Thoracic aorta (tissue), 2 donors: ENCODE measurements at regions not wholly inside any gene's neighbourhood (a gene's known extent, or its start where the extent isn't known, plus 50 kb on each side); places are given as distances from the start of the nearest gene placed in this dataset.

Source experiments
- ATAC-seq: fragments of 150-250 bp; one replicate; pipeline ENCODE4 v1.8.0; 2017; ENCODE audit warnings: low read depth; ENCODE audit not compliant: insufficient number of reproducible peaks, low FRiP score
- DNase-seq: peaks from one replicate; pipeline ENCODE4 v3.0.0-alpha.2; 2020; ENCODE audit warnings: low spot score
- H3K27ac ChIP-seq, 2 donors: fragments of 200-600 bp; sonication (generic); 1 replicate in 1 of 2; 2 replicates in 1 of 2; pipeline ENCODE4 v1.5.1; 2016; ENCODE audit warnings: mild to moderate bottlenecking in 2 of 2, moderate library complexity in 2 of 2
- H3K27me3 ChIP-seq: fragments of 200-600 bp; sonication (generic); replicated peaks from 2 replicates; pipeline ENCODE4 v1.6.0; 2016; ENCODE audit warnings: mild to moderate bottlenecking; ENCODE audit not compliant: insufficient read depth
- H3K36me3 ChIP-seq: fragments of 200-600 bp; sonication (generic); one replicate; pipeline ENCODE4 v1.5.1; 2016
- H3K4me1 ChIP-seq, 2 donors: fragments of 200-600 bp; sonication (generic); 1 replicate in 1 of 2; 2 replicates in 1 of 2; pipeline versions ENCODE4 v1.5.1 to v1.6.0; 2016; ENCODE audit warnings: low read depth in 2 of 2, mild to moderate bottlenecking in 1 of 2; ENCODE audit not compliant: control insufficient read depth in 1 of 2
- H3K4me3 ChIP-seq: fragments of 200-600 bp; sonication (generic); 2 replicates; pipeline ENCODE4 v1.5.1; 2016; ENCODE audit warnings: mild to moderate bottlenecking
- H3K9me3 ChIP-seq: fragments of 200-600 bp; sonication (generic); 2 replicates; pipeline ENCODE4 v1.5.1; 2016
- TF ChIP-seq, protein P1 (sequence below): fragments of 200-600 bp; sonication (generic); IDR thresholded peaks from one replicate; pipeline ENCODE4 v1.5.1; 2019; ENCODE audit warnings: antibody characterized with exemption

DNA sequence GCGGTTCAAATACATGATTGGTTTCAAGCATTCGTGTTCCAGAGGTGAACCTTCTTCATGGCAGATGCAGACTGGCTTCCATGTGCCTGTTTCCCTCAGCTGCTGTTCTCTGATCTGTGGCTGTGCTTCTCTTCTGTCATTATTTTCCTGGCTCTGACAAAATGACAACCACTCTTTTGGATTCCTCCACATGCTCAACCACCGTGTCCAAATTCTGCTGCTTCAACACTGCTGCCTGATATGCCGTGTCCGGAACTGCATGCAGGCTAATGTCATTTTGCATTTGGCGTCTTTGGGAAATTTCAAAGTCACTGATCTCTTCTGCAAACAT, 368.7 kb upstream of the ZNF608 start:
- DNase-seq: no peak
- Histone ChIP-seq H3K27ac (no peak overlapping the region), H3K9me3 (no peaks in the 10 kb centered on the region), H3K27me3 (no peaks in the 10 kb centered on the region), H3K36me3 (no peaks in the 10 kb centered on the region), H3K4me3 (no peak overlapping the region), H3K4me1 (peaks cover 0 to 1% of the 10 kb centered on the region in 2 donors)
- ATAC-seq: no peak
- TF ChIP-seq, protein P1, sequence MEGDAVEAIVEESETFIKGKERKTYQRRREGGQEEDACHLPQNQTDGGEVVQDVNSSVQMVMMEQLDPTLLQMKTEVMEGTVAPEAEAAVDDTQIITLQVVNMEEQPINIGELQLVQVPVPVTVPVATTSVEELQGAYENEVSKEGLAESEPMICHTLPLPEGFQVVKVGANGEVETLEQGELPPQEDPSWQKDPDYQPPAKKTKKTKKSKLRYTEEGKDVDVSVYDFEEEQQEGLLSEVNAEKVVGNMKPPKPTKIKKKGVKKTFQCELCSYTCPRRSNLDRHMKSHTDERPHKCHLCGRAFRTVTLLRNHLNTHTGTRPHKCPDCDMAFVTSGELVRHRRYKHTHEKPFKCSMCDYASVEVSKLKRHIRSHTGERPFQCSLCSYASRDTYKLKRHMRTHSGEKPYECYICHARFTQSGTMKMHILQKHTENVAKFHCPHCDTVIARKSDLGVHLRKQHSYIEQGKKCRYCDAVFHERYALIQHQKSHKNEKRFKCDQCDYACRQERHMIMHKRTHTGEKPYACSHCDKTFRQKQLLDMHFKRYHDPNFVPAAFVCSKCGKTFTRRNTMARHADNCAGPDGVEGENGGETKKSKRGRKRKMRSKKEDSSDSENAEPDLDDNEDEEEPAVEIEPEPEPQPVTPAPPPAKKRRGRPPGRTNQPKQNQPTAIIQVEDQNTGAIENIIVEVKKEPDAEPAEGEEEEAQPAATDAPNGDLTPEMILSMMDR: no peak

GRCh38 chr5:125117566-125117965, 371.1 kb upstream of the ZNF608 start:
- Histone ChIP-seq H3K27ac (no peak overlapping the region), H3K36me3 (no peaks in the 10 kb centered on the region), H3K27me3 (no peaks in the 10 kb centered on the region), H3K4me3 (no peak overlapping the region), H3K9me3 (no peaks in the 10 kb centered on the region), H3K4me1 (no peaks in the 10 kb centered on the region)
- no peak for DNase-seq
- TF ChIP-seq, protein P1: no peak
- ATAC-seq: no peak

GRCh38 chr5:125120012-125120411, 373.6 kb upstream of the ZNF608 start:
- ATAC-seq: no peak

GRCh38 chr5:125125031-125125823, 378.8 kb upstream of the ZNF608 start:
- Histone ChIP-seq H3K27me3 (no peaks in the 10 kb centered on the region), H3K4me1 (no peaks in the 10 kb centered on the region), H3K27ac (no peak overlapping the region), H3K36me3 (no peaks in the 10 kb centered on the region), H3K9me3 (no peaks in the 10 kb centered on the region), H3K4me3 (no peak overlapping the region)
- no peak for ATAC-seq
- DNase-seq: no peak
- TF ChIP-seq, protein P1: no peak

More at GRCh38 chr5:125120012-125120411, 373.6 kb upstream of the ZNF608 start:
- TF ChIP-seq, protein P1: no peak
- no peak overlapping the region for H3K27ac ChIP-seq
- no peak for DNase-seq
- H3K9me3 ChIP-seq: no peaks in the 10 kb centered on the region
- H3K27me3 ChIP-seq: no peaks in the 10 kb centered on the region
- no peaks in the 10 kb centered on the region for H3K36me3 ChIP-seq
- no peak overlapping the region for H3K4me3 ChIP-seq
- H3K4me1 ChIP-seq: no peaks in the 10 kb centered on the region

DNA sequence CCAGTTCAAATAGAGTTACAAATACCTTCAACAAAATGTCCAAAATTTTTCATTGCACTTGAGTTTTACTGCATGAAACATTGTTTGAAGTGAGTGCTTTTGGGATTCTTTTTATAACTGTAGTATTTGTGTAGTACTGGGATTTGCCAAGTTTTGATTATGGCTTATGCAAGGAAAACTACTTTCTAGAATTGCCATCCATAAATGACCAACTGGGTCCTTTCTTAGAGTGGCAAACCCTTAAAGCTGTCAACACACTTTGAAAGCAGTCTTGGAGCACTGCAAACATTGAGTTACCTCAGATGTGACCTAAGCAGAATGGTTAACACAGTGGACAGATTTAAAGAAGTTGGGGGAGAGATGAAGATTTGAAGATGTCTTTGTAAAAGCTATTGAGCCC, 379.6 kb upstream of the ZNF608 start:
- no peak for ATAC-seq
- H3K27me3 ChIP-seq: no peaks in the 10 kb centered on the region
- H3K27ac ChIP-seq: no peak overlapping the region
- TF ChIP-seq, protein P1: no peak
- no peaks in the 10 kb centered on the region for H3K4me1 ChIP-seq
- no peak overlapping the region for H3K4me3 ChIP-seq
- no peaks in the 10 kb centered on the region for H3K9me3 ChIP-seq
- DNase-seq: no peak
- no peaks in the 10 kb centered on the region for H3K36me3 ChIP-seq
